ENCODE measurements at regions not wholly inside any gene's neighbourhood (a gene's known extent, or its start where the extent isn't known, plus 50 kb on each side); places are given as distances from the start of the nearest gene placed in this dataset.

DNA sequence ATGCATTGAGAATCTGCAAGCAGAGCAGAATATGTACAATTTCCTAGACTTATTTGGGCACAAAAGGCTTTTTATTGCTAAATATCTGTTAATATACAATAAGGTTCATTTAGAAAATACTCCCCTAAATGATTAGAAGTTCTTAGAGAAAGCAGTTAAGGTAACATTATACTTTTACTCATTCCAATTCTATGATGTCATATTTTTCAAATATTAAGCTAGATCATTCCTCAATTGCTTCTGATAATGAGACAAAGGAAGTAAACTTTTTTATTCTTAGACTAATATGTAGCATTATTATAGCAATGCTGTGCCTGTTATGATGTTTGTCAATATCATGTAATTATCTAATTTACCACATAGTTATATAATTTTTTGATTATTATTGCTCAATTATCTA, 447.0 kb downstream of the SLC16A7 start:
- no peak for DNase-seq (ENCODE audit: low read depth in 2 of 2)

GRCh38 chr12:60043236-60043635, 447.4 kb downstream of the SLC16A7 start:
- DNase-seq (ENCODE audit: low read depth in 2 of 2) = no peak

GRCh38 chr12:60052483-60052882, 456.7 kb downstream of the SLC16A7 start:
- no peak for DNase-seq (ENCODE audit: low read depth in 2 of 2)

GRCh38 chr12:60059180-60059579, 463.4 kb downstream of the SLC16A7 start:
- no peak for DNase-seq (ENCODE audit: low read depth in 2 of 2)

DNA sequence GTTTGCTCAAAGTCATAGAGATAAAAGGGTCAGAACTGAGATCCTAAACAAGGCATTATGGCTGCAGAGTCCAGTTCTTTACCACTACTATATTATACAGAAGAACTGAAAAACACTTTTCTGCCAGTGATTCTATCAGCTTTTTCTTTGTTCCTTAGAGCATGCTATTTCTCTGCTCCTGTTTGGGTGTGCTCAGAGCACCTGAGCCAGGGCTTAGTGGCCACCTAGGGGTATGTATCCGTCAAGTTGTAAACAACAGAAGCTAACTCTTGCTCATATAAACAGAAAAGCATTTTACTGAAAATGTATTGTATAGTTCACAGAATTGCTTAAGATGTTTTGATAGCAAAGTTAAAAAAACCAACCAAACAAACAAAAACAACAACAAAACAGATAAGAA, 470.8 kb downstream of the SLC16A7 start:
- DNase-seq (ENCODE audit: low read depth in 2 of 2) = no peak

DNA sequence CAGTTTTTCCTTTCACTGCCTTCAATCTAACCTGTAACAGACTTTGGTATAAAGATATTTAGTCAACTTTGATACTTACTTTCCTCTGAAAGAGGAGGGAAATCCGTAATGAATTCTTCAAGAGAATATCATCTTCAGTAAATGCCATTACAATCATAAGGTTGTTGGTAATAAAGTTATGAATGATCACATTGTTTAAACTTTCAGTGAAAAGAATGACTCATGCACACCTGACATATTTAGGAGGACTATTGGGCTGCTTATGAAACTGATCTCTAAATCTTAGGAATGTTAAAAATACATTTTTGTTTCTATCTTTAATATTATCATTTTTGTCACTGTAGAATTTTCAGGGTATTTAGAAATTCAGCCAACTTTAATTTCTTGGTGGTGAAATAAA, 474.7 kb downstream of the SLC16A7 start:
- no peak for DNase-seq (ENCODE audit: low read depth in 2 of 2)

DNA sequence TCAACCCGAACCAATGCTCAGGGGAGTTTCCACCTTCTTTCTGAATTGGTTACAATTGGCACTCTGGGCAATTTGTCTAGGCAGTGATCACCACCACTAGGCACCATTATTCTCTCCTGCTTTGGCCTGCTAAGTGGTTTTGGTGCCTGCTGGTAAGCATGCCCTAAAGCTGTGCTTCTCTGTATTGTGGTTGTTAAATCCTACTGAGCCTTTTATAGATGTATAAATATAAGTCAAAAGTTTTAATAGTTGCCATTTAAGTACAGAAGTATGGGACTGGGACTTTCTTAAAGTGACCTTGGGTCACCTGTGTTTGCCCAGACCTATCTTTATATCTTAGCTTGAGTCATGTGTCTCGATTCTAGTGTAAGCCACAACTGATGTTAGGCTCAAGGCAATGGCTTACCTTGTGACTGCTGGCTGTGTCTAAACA, 475.9 kb downstream of the SLC16A7 start:
- DNase-seq (ENCODE audit: low read depth in 2 of 2) = no peak

- DNase-seq (ENCODE audit: low read depth in 2 of 2) = no peak
These were observed 477.1 kb downstream of the SLC16A7 start for GRCh38 chr12:60072911-60073310.

DNA sequence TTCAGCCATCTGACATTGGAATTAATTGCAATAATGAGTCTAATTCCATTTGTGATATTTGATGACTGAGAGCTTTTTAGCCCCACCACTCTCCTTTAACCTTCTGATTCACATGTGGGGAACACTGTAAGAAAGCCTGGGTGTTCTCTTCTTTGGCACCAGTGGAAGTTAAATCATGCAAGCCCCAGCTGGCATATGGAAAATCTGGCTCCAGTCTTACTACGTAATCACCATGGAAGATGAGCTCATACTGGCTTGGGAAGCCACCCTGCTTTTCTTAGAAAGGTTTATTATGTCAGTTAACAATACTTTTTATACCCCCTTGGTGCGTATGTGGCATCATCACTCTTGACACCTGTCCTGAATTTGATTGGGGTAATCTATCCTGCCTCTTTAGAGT, 479.3 kb downstream of the SLC16A7 start:
- no peak for DNase-seq (ENCODE audit: low read depth in 2 of 2)

- no peak for DNase-seq (ENCODE audit: low read depth in 2 of 2)
These were observed 482.2 kb downstream of the SLC16A7 start for GRCh38 chr12:60078026-60078425.

- no peak for DNase-seq (ENCODE audit: low read depth in 2 of 2)
These were observed 497.6 kb downstream of the SLC16A7 start for GRCh38 chr12:60093428-60093827.

DNA sequence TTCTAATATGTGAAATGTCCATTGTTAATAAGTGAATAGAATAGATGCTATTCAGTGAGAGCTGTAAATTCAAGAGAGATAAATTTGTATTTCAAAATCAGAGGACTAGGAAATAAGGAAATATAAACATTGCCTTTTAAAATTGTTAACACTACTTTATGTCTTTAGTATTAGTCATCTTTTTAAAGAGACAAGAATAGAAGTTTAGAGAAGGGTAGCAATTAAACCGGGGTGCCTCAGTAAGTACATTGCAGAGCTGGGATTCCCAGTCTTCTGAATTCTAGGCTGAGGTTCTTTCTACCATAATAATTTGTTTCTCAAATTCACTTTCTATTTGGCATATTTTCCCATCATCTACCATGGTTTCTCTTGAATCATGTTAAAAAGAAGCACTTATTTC, 498.6 kb downstream of the SLC16A7 start:
- DNase-seq (ENCODE audit: low read depth in 2 of 2) = no peak

GRCh38 chr12:60096727-60097126, 500.9 kb downstream of the SLC16A7 start:
- DNase-seq (ENCODE audit: low read depth in 2 of 2) = no peak

DNA sequence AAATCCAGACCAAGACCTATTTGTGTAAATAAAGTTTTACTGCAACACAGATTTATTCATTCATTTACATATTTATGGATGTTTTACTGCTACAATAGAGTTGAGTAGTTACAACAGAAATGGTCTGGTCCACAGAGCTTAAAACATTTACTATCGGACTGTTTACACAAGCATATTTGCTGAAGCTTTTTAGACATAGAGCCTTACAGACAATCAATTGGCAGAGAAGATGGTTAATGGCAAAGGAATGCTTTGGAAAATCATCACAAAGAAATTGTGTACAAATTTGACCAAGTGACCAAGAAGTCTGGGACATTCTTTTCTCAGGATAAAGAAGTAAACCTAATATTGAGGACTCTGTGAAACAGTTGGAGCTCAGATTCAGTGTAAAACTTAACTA, 504.3 kb downstream of the SLC16A7 start:
- DNase-seq (ENCODE audit: low read depth in 2 of 2) = no peak

- no peak for DNase-seq (ENCODE audit: low read depth in 2 of 2)
These were observed 505.0 kb downstream of the SLC16A7 start for GRCh38 chr12:60100852-60101251.

DNA sequence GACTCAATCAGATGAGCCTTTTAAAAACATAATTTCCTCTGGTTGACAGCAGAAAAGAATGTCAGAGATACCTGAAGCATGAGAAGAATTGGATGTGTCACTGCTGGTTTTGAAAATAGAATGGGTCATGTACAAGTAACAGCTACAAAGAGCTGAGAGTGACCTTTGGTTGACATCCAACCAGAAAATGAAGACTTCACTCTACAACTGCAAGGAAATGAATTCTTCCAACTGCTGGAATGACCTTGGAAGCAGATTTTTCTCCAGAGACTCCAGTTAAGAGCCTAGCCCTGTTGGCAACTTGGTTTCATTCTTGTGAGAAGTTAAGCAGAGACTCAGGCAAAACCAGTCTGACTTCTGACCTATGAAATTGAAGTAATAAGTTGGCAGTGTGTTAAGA, 505.9 kb downstream of the SLC16A7 start:
- DNase-seq (ENCODE audit: low read depth in 2 of 2) = no peak

DNA sequence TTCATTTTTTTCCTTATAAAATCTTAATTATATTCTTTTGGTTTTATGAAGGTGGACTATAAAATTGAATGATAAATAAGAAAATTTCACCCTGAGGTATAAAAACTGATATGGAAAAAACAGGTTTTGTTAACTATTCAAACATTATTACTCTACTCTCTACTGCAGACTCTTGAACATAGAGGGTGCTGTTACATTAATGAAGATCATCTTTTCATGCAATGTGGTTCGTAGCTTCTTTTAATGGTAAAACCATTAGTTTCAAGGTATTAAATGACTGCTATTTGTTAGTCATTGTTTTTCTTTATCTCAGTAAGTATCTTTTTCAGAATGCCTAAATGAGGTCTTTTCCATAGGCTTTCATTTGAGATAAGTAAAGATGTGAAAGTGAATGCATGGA, 510.4 kb downstream of the SLC16A7 start:
- DNase-seq (ENCODE audit: low read depth in 2 of 2) = no peak

GRCh38 chr12:60107992-60108391, 512.2 kb downstream of the SLC16A7 start:
- DNase-seq (ENCODE audit: low read depth in 2 of 2) = no peak

- no peak for DNase-seq (ENCODE audit: low read depth in 2 of 2)
These were observed 516.2 kb downstream of the SLC16A7 start for GRCh38 chr12:60112063-60112462.

- DNase-seq (ENCODE audit: low read depth in 2 of 2) = no peak
These were observed 516.9 kb downstream of the SLC16A7 start for GRCh38 chr12:60112763-60113162.

DNA sequence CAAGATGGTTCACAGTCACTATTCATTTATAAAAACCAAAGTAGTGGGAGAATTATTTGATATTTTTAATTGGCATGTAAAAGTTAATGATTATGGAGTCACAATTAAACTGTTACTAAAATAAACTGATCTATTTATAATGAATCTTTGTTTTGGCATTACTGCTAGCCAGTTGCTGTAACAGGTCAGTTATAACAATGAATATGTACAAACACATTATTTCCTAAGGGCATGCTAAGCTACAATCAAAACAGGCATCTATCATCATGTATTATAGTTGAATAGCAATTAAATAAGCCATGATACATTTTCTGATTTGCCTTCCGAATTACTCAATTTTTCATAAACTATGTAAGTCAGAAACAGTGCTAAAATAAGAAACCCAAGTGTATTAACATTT, 518.3 kb downstream of the SLC16A7 start:
- DNase-seq (ENCODE audit: low read depth in 2 of 2) = no peak

GRCh38 chr12:60119327-60119726, 523.5 kb downstream of the SLC16A7 start:
- no peak for DNase-seq (ENCODE audit: low read depth in 2 of 2)

DNA sequence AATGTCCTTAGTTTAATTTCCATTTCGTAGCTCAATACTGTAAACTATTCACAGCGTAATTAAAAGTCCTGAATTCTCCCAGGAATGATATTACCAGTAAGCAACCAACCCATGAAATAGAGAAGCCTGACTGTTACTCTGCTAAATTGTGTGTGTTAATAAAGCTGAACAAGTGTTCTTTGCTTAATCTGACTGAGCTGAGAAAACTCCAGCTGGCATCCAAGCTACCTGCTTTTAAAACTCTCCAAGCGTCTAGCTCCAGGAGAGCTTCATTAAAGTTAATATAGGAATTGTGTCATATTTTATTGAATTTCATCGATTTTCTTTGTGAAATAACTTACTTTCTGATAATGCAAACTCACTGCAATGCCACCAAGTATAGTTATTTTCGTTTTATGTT, 524.4 kb downstream of the SLC16A7 start:
- no peak for DNase-seq (ENCODE audit: low read depth in 2 of 2)

GRCh38 chr12:60123557-60123956, 527.7 kb downstream of the SLC16A7 start:
- no peak for DNase-seq (ENCODE audit: low read depth in 2 of 2)

- DNase-seq (ENCODE audit: low read depth in 2 of 2) = no peak
These were observed 541.7 kb downstream of the SLC16A7 start for GRCh38 chr12:60137513-60137912.

Measured in stimulated activated CD4-positive, alpha-beta T cell treated with anti-CD3 and anti-CD28 coated beads, Interleukin-15, amount 100 ng/mL, for 48 hours (primary cell).